Transverse colon (tissue), 4 donors: ENCODE measurements at regions not wholly inside any gene's neighbourhood (a gene's known extent, or its start where the extent isn't known, plus 50 kb on each side); places are given as distances from the start of the nearest gene placed in this dataset.

ENCODE experiments used
- EP300 ChIP-seq: sonication (generic); formaldehyde crosslinking; IDR thresholded peaks from one replicate; pipeline ENCODE4 v1.6.1; 2017; ENCODE audit warnings: antibody characterized with exemption, low read depth
- POLR2A ChIP-seq: fragments of 450-650 bp; IDR thresholded peaks from one replicate; pipeline ENCODE4 v1.6.1; 2016; ENCODE audit warnings: antibody characterized with exemption, mild to moderate bottlenecking, moderate library complexity
- POLR2AphosphoS5 ChIP-seq, 3 donors: sonication (generic); formaldehyde crosslinking; IDR thresholded peaks; one replicate each; pipeline ENCODE4 v1.6.1; 2016; ENCODE audit warnings: antibody characterized with exemption in 3 of 3
- TF ChIP-seq, protein P1 (sequence below), 5 experiments: fragments of 200-600 bp in 3 of 5; fragments of 450-650 bp in 2 of 5; sonication (generic) in 3 of 5; IDR thresholded peaks; 1 replicate in 2 of 5; 2 replicates in 3 of 5; pipeline ENCODE4 v1.5.1; 2016 to 2017; ENCODE audit warnings: antibody characterized with exemption in 5 of 5, inconsistent platforms in 3 of 5, mild to moderate bottlenecking in 2 of 5, moderate library complexity in 1 of 5

GRCh38 chr1:245096311-245097066, 58.3 kb upstream of the KIF26B start:
- TF ChIP-seq, protein P1, sequence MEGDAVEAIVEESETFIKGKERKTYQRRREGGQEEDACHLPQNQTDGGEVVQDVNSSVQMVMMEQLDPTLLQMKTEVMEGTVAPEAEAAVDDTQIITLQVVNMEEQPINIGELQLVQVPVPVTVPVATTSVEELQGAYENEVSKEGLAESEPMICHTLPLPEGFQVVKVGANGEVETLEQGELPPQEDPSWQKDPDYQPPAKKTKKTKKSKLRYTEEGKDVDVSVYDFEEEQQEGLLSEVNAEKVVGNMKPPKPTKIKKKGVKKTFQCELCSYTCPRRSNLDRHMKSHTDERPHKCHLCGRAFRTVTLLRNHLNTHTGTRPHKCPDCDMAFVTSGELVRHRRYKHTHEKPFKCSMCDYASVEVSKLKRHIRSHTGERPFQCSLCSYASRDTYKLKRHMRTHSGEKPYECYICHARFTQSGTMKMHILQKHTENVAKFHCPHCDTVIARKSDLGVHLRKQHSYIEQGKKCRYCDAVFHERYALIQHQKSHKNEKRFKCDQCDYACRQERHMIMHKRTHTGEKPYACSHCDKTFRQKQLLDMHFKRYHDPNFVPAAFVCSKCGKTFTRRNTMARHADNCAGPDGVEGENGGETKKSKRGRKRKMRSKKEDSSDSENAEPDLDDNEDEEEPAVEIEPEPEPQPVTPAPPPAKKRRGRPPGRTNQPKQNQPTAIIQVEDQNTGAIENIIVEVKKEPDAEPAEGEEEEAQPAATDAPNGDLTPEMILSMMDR (IDR thresholded peaks at IDR 0.05), result no peak
- no peak for TF ChIP-seq POLR2AphosphoS5 (IDR thresholded peaks at IDR 0.05)
- no peak for TF ChIP-seq POLR2A
- no peak for TF ChIP-seq EP300
